Esophagus squamous epithelium (tissue), 4 donors: ENCODE measurements at regions not wholly inside any gene's neighbourhood (a gene's known extent, or its start where the extent isn't known, plus 50 kb on each side); places are given as distances from the start of the nearest gene placed in this dataset.

Experiments used
- CTCF ChIP-seq, 6 experiments: fragments of 450-650 bp in 4 of 6; fragments of 200-600 bp in 2 of 6; sonication (generic) in 2 of 6; IDR thresholded peaks; one replicate each; pipeline ENCODE4 v1.5.1; 2016 to 2019; ENCODE audit warnings: antibody characterized with exemption in 6 of 6, mild to moderate bottlenecking in 4 of 6, moderate library complexity in 4 of 6
- POLR2A ChIP-seq, 4 donors: fragments of 450-650 bp; IDR thresholded peaks; one replicate each; pipeline ENCODE4 v1.6.1; 2017; ENCODE audit warnings: antibody characterized with exemption in 4 of 4, mild to moderate bottlenecking in 4 of 4, moderate library complexity in 3 of 4

DNA sequence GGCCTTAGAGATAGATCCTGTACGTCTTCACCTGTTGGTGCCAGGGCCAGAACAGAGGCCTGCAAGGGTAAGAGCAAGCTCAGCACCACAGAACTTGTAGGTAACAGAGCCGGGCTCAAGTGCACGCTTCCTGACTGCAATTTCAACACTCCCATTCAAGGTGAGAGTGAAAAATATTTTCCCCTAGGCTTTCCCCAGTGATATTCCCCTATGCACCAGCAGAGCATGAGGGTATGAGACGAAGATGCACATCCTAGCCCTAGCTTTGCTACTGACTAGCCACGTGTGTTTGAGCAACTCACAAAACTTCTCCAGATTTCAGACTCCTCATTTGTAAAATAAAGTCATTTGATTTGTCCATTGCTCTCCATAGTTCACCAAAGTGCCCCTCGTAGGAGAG, 411.6 kb downstream of the ZNF521 start:
- TF ChIP-seq CTCF (IDR thresholded peaks at IDR 0.05) (no peak), POLR2A (IDR thresholded peaks at IDR 0.05) (no peak)
